Neural progenitor cell (in vitro differentiated cells): ENCODE measurements at regions not wholly inside any gene's neighbourhood (a gene's known extent, or its start where the extent isn't known, plus 50 kb on each side); places are given as distances from the start of the nearest gene placed in this dataset.

Experiments used
- EZH2 ChIP-seq: fragments of 200-600 bp; sonication (generic); IDR thresholded peaks from 2 replicates; pipeline ENCODE4 v1.6.1; 2017; ENCODE audit warnings: antibody characterized with exemption, mild to moderate bottlenecking, moderate library complexity
- TF ChIP-seq, protein P1 (sequence below): fragments of 200-600 bp; sonication (generic); IDR thresholded peaks from 2 replicates; pipeline ENCODE4 v1.5.1; 2017; ENCODE audit warnings: antibody characterized with exemption, mild to moderate bottlenecking

DNA sequence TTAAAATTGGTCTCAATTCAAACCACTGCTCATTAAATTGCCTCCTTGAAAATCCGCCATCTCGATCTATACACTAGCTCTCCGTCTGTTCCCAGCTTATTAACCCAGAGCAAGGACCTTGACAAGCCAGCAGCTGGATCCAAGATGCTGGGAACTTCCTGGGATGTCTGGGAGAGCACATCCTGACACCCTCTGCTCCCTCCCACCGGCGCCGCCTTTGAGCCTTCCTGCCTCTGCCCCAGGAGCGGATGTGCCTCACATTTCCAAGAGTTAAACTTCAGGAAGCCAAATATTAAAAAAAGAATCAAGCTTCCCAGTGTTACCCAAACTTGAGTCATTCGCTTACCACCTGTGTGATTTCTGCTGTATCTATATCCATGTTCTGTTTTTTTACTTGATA, 107.9 kb downstream of the HAPSTR1 start:
- TF ChIP-seq, protein P1, sequence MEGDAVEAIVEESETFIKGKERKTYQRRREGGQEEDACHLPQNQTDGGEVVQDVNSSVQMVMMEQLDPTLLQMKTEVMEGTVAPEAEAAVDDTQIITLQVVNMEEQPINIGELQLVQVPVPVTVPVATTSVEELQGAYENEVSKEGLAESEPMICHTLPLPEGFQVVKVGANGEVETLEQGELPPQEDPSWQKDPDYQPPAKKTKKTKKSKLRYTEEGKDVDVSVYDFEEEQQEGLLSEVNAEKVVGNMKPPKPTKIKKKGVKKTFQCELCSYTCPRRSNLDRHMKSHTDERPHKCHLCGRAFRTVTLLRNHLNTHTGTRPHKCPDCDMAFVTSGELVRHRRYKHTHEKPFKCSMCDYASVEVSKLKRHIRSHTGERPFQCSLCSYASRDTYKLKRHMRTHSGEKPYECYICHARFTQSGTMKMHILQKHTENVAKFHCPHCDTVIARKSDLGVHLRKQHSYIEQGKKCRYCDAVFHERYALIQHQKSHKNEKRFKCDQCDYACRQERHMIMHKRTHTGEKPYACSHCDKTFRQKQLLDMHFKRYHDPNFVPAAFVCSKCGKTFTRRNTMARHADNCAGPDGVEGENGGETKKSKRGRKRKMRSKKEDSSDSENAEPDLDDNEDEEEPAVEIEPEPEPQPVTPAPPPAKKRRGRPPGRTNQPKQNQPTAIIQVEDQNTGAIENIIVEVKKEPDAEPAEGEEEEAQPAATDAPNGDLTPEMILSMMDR, result no peak
- TF ChIP-seq EZH2, result no peak
